K562 (cell line): ENCODE measurements at regions not wholly inside any gene's neighbourhood (a gene's known extent, or its start where the extent isn't known, plus 50 kb on each side); places are given as distances from the start of the nearest gene placed in this dataset.

Source experiments
- ARNT ChIP-seq, 2 experiments: fragments of 450-650 bp; IDR thresholded peaks; 2 replicates each; pipeline ENCODE4 v1.6.1; 2016; ENCODE audit warnings: mild to moderate bottlenecking in 1 of 2
- BACH1 ChIP-seq: fragments of 200-800 bp; sonication (Bioruptor generic); IDR thresholded peaks from 2 replicates; pipeline ENCODE4 v1.6.1; 2016; ENCODE audit warnings: missing genetic modification characterization, missing compliant biosample characterization
- DLX4 ChIP-seq: fragments of 250-450 bp; sonication (Bioruptor Pico); IDR thresholded peaks from 2 replicates; pipeline ENCODE4 v1.6.1; 2021; ENCODE audit warnings: mild to moderate bottlenecking
- ELF2 ChIP-seq: fragments of 250-450 bp; sonication (Bioruptor Pico); IDR thresholded peaks from 2 replicates; pipeline ENCODE4 v1.5.0; 2021; ENCODE audit warnings: mild to moderate bottlenecking
- EP400 ChIP-seq: fragments of 450-650 bp; IDR thresholded peaks from 2 replicates; pipeline ENCODE4 v1.6.1; 2017; ENCODE audit warnings: antibody characterized with exemption, mild to moderate bottlenecking, moderate library complexity
- FOXK1 ChIP-seq: sonication (generic); formaldehyde crosslinking; IDR thresholded peaks from 2 replicates; pipeline ENCODE4 v1.8.0; 2022; ENCODE audit warnings: missing genetic modification reagents, mild to moderate bottlenecking, borderline replicate concordance
- GABPA ChIP-seq: fragments of 200-800 bp; sonication (Bioruptor generic); conservative IDR thresholded peaks from 2 replicates; pipeline ENCODE4 v1.6.1; 2016; ENCODE audit warnings: low read depth, missing genetic modification characterization, missing compliant biosample characterization
- HMG20B ChIP-seq: fragments of 250-450 bp; sonication (Bioruptor Pico); IDR thresholded peaks from 2 replicates; pipeline ENCODE4 v1.5.0; 2021; ENCODE audit warnings: mild to moderate bottlenecking
- KAT7 ChIP-seq: sonication (generic); formaldehyde crosslinking; IDR thresholded peaks from 2 replicates; pipeline ENCODE4 v1.8.0; 2022; ENCODE audit warnings: missing genetic modification reagents, mild to moderate bottlenecking, borderline replicate concordance
- LEF1 ChIP-seq: fragments of 450-650 bp; IDR thresholded peaks from 2 replicates; pipeline ENCODE4 v1.6.1; 2016; ENCODE audit warnings: mild to moderate bottlenecking
- MNT ChIP-seq, 2 experiments: fragments of 450-650 bp; conservative IDR thresholded peaks; 2 replicates each; pipeline ENCODE4 v1.6.1; 2017; ENCODE audit warnings: mild to moderate bottlenecking in 2 of 2, moderate library complexity in 2 of 2
- MTA3 ChIP-seq: fragments of 450-650 bp; formaldehyde crosslinking; IDR thresholded peaks from 2 replicates; pipeline ENCODE4 v1.6.1; 2017; ENCODE audit warnings: mild to moderate bottlenecking, borderline replicate concordance
- RB1 ChIP-seq: fragments of 450-650 bp; IDR thresholded peaks from 2 replicates; pipeline ENCODE4 v1.6.1; 2017; ENCODE audit warnings: low read depth, mild to moderate bottlenecking
- SIX5 ChIP-seq, 2 experiments: IDR thresholded peaks; 2 replicates each; pipeline ENCODE4 v1.6.1; 2011; ENCODE audit warnings: low read length in 2 of 2, borderline replicate concordance in 1 of 2, low read depth in 1 of 2, mild to moderate bottlenecking in 1 of 2, moderate library complexity in 1 of 2; ENCODE audit not compliant: insufficient read depth in 1 of 2
- SMARCA4 ChIP-seq: fragments of 450-650 bp; IDR thresholded peaks from 2 replicates; pipeline ENCODE4 v1.6.1; 2016
- TOE1 ChIP-seq, 2 experiments: fragments of 450-650 bp in 1 of 2; sonication (generic) in 1 of 2; formaldehyde crosslinking in 1 of 2; IDR thresholded peaks; 2 replicates each; pipeline versions ENCODE4 v1.7.1 to v1.8.0; 2016 to 2022; ENCODE audit warnings: borderline replicate concordance in 2 of 2, mild to moderate bottlenecking in 2 of 2, antibody characterized with exemption in 1 of 2, inconsistent platforms in 1 of 2, low read depth in 1 of 2, missing genetic modification reagents in 1 of 2, moderate library complexity in 1 of 2
- ZBTB2 ChIP-seq: fragments of 450-650 bp; IDR thresholded peaks from 2 replicates; pipeline ENCODE4 v1.6.1; 2016; ENCODE audit warnings: antibody characterized with exemption
- ZNF239 ChIP-seq: fragments of 250-450 bp; sonication (Bioruptor Pico); IDR thresholded peaks from 2 replicates; pipeline ENCODE4 v1.4.0; 2020; ENCODE audit warnings: mild to moderate bottlenecking
- ZNF398 ChIP-seq: fragments of 250-450 bp; sonication (Bioruptor Pico); IDR thresholded peaks from 2 replicates; pipeline ENCODE4 v1.8.0; 2021; ENCODE audit warnings: moderate library complexity, mild to moderate bottlenecking, inconsistent platforms
- ZNF436 ChIP-seq: fragments of 250-450, 450-650 bp; sonication (Bioruptor Pico); formaldehyde crosslinking; IDR thresholded peaks from 2 replicates; pipeline ENCODE4 v1.7.0; 2020; ENCODE audit warnings: mild to moderate bottlenecking
- ZNF445 ChIP-seq: fragments of 250-450 bp; sonication (Bioruptor Pico); IDR thresholded peaks from 2 replicates; pipeline ENCODE4 v1.4.0; 2020; ENCODE audit warnings: low read depth, mild to moderate bottlenecking, moderate library complexity

- TF ChIP-seq DLX4 (CRISPR knock-in tag) (no peak), ELF2 (CRISPR knock-in tag) (no peak), BACH1 (no peak), SIX5 (IDR thresholded peaks at IDR 0.05; ENCODE audit: borderline replicate concordance in 1 of 2, insufficient read depth in 1 of 2, low read depth in 1 of 2, low read length in 2 of 2) (no peak), MNT (conservative IDR thresholded peaks at IDR 0.05) (peak; percentile 45 to 65; a peak in 2 of 4 replicates), KAT7 (CRISPR knock-in tag) (no peak), SMARCA4 (peak; percentile 79), MTA3 (peak; percentile 68; the same call in 1 of the 2 replicates), HMG20B (CRISPR knock-in tag) (no peak), LEF1 (peak; percentile 76; the same call in 1 of the 2 replicates), GABPA (tag) (peak; percentile 50), ZNF239 (CRISPR knock-in tag) (0 out of 2 replicates have a peak, but pooled peaks have one; percentile 22), TOE1 (IDR thresholded peaks at IDR 0.05; ENCODE audit: borderline replicate concordance) (peak; percentile 84), TOE1 (CRISPR knock-in tag; IDR thresholded peaks at IDR 0.05; ENCODE audit: borderline replicate concordance, low read depth) (no peak), EP400 (peak; percentile 37), ZNF436 (CRISPR knock-in tag) (no peak), RB1 (peak; percentile 24; the same call in 1 of the 2 replicates), ZBTB2 (peak; percentile 31; the same call in 1 of the 2 replicates), FOXK1 (CRISPR knock-in tag) (no peak), ZNF445 (CRISPR knock-in tag) (no peak), ZNF398 (CRISPR knock-in tag) (no peak), ARNT (IDR thresholded peaks at IDR 0.05) (peak in 1 of 2 experiments; percentile 60; a peak in 2 of 4 replicates)
These were observed 59.1 kb upstream of the BICD1 start (continued) for GRCh38 chr12:32047357-32048212.
